HG03558 (cell line): ENCODE measurements at regions not wholly inside any gene's neighbourhood (a gene's known extent, or its start where the extent isn't known, plus 50 kb on each side); places are given as distances from the start of the nearest gene placed in this dataset.

Experiments
- ATAC-seq: cut with Tn5 transposase; IDR thresholded peaks from one replicate; pipeline ENCODE4 v1.9.1; 2021; ENCODE audit warnings: moderate number of reproducible peaks; ENCODE audit not compliant: unreplicated experiment; ENCODE audit errors: extremely low read depth

DNA sequence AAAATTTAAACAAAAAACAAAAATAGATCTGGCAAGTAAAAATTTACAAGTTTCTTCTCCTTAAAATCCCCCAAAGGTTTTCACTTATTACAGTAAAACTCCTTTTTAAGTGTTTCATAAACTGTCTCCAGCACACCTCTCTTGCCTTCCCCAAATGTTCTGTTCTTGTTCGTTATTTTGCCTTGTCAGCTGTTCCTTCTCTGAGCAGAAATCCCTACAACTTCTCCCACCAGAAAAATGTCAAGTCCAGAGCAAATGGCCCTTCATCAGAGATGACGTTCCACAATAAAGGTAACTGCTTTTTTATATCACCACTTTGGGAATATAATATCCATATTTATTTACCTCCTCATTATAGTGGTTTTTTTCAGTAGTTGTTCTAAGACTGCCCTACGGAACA is 432.1 kb downstream of the ADAM29 start:
- ATAC-seq = no peak

DNA sequence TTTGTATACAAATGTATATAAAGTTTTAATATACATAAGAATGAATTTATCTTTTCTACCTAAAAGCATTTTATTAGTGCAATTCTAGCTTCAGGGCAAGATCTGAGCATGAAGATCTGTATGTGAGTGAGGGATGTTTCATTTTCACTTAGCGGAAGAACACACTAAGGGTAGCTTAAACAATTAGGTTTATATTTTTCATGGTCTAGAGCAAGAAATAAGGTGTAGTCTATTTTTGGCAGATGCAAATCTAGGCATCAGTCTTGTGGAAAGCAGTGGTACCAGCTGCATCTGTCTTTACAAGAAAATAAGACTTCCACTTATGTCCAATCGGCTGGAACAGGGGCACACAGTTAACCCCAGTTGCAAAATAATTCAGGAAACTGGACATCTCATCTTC is 433.3 kb downstream of the ADAM29 start:
- ATAC-seq = no peak

DNA sequence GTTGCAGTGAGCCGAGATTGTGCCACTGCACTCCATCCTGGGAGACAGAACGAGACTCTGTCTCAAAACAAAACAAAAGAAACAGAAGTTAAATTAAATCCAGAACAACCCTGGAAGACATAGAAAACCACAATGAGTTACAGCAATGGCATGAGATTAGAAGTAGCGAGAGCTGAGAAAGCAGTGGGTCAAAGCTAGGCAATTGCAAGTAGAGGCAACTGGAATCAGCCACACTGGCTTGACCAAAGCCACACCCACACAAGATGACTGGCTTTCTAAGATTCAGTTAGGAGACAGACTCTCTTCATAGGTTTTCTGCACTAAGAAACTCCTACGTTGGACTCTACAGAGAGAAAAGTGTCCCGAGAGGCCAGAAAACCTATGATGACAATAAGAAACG is 443.0 kb downstream of the GPM6A start:
- ATAC-seq = no peak

DNA sequence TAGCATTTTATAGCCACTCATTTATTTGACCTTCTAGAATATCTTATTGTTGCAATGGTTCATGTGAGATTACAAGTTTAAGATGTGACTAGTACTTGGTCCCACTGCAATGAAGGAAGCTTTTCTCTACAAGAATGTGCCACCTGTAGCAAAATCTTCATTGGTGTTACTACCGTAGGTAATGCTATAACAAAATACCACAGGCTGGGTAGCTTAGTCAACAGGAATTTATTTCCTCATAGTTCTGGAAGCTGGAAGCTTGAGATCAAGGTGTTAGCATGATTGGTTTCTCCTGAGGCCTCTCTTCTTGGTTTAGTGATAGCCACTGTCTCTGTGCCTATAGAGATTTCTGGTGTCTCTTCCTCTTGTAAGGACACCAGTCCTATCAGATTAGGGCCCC is 441.0 kb downstream of the GPM6A start:
- no peak for ATAC-seq

DNA sequence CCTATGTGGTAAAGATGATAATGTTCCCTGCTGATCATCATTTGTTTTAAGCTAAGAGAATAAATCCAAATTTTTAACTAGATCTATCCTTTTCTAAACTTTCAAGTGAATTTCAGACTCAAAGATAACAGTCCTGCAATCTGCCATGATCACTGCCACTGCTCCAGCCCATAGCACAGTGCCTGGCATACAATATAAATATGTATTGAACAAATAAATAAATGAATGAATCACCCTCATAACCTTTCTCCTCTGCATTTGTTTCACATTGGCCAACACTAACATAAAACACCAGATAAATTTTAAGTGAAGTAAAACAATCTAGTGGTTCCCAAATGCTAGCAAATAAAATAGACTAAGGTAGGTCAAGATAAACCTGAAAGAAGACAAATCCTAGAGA is 439.0 kb downstream of the GPM6A start:
- no peak for ATAC-seq

DNA sequence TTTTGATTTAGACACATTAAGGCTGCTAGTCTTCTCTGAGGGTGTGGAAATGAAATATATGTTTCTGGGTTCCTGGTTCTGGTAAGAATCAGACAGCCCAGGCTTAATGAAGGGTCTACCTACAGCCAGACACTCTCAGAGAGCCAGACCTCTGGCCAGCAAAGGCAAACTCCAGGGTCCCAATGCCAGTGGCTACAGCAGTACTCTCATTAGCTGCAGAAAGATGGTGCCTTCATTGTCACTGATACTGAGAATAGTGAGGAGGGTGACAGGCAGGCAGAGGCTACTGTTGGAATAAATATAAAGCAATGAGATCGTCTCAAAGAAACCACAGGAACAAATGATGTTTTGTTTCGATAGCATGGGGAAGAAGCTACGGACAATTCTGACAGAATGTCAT is 437.6 kb downstream of the GPM6A start:
- ATAC-seq = no peak

DNA sequence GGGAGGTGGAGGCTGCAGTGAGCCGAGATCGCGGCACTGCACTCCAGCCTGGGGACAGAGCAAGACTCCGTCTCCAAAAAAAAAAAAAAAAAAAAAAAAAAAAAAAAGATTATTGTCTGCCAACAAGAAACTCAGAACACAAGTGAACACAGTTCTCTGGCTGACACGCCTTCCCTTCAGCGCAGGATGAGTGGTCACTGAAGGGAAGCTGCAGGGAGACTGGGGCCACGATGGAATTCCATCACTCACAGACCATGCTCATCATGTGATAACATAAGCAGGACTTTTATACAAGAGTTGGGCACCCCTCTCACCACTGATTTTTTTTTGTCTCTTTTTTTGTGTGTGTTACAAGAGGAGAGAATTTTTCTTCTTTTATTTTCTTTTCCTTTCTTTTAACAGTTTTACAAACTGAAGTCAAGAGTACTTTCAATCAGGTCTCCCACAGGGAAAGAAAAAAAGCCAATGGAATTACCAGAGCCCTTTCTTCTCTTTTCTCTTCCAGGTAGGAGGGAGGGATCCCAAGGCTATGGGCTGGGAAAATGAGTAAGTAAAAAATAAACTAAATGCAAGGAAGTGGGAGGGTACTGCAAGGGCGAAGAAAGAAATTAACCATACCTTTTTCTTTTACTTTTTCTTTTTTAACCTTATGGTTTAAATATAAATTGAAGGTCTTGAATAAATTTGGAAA is 435.6 kb downstream of the GPM6A start:
- no peak for ATAC-seq

DNA sequence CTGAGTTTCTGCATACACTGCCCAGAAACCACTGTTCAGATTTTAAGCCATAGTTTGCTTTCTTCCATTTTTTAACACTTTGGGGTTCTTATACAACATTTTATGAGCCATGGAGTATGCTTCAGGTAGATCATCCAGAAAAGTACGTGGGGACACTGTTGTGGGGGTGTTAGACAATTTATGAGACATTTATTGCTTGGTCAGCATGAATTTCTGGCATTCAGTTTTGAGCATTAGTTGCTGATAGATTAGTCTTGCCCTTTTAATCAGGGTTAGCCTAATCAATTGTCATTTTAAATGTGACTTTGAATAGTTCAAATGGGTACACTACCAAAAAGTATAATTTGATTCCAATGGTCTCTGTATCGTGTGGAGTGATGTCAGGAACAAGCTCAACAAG is 434.9 kb downstream of the GPM6A start:
- ATAC-seq = no peak

DNA sequence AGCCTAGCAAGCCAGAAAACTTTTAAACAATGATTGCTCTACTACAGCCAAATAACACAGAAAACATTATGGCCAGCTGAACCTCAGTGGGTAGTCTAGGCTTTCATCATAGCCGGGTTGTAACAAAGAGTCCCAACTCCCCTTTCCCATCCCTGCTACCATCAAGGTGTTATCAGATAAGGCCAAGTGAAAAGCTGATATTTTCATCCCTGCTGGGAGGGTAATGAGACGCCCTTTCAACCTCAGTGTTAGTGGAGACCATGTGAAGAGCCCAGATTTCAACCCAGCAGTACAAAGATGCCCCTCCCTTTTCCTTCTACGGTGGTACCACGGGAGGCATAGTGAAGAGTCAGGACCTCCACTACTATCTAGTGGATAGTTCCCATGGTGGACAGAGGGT is 433.7 kb downstream of the GPM6A start:
- ATAC-seq = no peak

DNA sequence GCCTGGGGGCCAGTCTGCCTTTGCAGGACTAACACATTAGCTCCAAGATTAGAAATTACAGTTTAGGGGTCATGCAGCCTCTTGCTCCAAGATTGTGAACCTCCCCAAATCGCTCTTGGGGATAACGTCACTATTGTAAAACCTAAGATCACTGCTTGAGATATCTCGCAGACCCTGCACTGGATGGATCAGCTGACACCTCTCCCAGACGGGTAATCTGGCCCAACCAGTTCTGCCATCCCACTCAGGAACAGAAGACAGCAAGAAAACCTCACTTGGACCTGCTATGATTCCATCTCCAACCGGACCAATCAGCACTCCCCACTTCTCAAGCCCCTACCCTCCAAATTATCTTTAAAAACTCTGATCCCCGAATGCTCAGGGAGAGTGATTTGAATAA is 431.2 kb downstream of the GPM6A start:
- ATAC-seq = no peak

DNA sequence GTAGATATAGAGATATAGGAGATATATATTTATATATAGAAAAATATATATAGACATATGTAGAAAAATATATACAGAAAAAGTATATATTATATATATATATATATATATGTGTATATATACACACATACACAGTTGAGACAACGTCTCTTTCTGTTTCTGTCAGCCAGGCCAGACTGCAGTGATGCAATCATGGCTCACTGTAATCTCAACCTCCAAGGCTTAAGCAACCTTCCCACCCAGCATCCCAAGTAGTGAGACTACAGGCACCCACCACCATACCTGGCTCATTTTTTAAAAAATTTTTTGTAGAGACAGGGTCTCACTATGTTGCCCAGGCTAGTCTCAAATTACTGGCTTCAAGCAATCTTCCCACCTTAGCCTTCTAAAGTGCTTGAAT is 426.3 kb downstream of the GPM6A start:
- ATAC-seq = no peak

DNA sequence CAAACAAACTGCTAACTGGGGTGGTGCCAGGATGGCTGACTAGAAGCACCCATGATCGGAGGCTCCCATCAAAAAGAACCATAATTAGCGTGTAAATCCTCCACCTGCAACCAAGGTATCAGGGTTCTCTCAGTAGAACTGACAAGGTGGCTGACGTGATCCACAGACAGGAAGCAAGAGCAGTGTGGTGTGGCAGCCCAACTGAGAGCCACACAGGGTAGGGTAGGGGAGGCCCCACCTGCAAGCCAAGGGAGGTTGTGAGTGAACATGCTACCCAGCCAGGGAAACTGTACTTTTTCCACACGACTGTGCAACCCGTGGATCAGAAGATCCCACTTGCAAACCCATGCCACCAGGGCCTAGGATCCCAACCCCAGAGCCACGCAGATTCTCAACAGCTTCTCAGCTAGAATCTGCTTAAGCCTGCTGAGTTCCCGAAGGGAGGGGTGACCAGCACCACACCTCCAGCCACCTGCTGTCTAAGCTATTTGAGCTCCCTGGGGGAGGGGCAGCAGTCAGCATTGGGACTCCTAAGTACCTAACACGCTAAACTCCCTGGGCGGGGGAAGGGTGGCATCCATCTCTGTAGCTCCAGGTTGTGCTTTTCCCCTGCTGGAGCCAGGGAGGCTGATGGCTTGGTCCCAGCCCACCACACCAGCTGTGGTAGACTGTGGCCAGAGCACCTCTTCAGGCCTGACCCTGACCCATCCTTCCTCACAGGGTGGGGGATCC is 425.1 kb downstream of the GPM6A start:
- no peak for ATAC-seq

DNA sequence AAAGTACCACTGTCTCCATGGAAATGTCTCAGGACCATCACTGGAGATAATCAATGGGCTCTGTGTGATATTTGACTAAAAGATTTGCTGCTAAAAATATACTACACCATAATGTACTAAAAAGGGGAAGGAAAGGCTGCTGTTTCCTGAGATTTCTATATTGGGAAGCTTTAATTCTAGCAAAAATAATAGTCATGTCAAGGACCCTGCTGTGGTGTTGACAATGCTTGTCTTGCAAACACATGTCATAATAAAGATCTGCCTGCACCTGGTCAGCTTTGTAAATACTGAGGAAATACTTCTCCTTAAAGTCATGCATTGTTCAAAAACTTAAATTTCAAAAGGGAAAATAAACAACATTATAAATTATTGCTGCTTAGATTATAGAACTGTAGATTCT is 417.9 kb downstream of the GPM6A start:
- no peak for ATAC-seq

DNA sequence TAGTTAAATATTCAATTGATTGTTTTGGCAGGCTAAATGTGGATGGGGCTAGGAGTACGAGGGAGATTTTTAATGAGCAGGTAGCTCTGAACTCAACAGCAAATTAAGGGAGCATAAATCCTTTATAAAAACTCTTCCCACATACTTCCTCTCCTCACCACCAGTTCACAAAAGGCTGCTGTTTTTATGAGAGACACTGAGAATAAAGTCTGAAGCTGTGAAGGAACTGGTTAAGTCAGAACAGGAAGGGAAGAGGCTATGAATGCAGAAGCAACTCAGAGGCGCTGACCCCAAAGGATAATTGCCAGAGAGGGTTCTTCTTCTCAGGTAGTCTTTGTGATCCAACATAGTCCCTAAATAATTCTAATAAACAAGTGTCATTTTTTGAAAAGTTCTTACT is 406.1 kb downstream of the GPM6A start:
- no peak for ATAC-seq

DNA sequence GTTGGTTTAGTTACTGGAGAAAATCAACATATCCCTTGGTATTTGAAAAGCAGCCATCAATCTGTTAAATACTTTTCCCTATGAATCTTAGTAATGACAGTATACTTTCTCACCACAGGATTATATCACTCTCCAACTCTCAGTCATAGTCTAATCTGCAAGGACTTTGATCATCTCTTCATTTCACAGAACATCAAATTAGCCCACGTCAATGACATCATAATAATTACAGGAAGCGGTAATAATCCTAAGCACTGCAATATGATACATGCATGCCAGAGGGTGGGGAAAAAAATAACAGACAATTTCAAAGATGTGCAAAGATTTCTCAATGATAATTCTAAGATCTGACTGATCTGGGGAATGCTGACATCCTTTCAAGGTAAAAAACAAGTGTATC is 404.1 kb downstream of the GPM6A start:
- ATAC-seq = no peak

DNA sequence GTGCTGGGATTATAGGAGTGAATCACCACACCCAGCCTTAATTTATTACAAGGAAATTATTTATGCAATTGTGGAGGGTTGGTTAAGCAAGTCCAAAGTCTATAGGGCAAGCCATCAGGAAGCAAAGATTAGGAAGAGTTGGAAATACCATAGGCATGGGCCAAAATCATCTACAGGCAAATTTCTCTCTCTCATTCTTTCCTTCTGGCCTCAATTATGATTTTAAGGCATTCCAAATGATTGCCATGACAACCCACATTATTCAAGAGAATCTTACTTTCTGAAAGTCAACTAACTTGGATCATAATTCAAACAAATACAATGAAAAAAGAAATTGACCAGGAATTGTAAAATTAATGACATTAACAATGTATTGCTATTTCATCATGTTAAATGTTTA is 400.8 kb downstream of the GPM6A start:
- ATAC-seq = no peak

DNA sequence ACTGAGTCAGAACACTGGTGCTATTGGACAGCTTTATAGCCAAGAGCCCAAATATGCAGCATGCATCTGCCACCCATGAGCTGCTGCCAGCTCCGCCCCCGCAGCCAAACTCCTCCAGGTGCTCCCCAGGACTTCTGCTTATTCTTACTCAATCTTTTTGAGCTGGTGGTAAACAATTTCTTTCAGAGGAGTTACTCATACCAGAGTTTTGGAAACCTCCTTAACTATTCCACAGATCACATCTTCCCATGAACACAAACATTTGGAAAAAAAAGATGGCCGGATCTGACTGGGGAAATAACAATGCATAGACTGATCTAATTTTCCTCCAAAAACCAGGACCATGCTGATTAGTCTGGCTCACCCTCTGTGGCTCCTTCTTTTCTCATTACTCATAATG is 399.9 kb downstream of the GPM6A start:
- no peak for ATAC-seq

DNA sequence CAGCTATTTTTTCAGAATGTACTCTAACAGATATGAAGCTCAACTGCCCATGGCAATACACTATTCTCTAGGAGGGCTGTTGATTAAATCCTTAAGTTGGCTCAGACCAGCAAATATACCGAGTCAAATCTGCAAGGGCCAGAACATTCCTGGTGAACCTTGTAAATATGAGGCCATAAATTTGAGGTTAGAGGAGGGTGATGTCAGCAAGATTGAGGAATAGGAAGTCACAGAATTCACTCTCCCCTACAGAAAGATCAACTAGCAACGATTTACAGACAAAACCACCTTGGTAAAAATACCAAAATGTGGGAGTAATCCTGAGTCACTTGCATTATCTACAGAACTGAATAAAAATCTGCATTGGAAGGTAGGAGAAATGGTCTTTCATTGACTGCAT is 399.3 kb downstream of the GPM6A start:
- ATAC-seq = no peak

DNA sequence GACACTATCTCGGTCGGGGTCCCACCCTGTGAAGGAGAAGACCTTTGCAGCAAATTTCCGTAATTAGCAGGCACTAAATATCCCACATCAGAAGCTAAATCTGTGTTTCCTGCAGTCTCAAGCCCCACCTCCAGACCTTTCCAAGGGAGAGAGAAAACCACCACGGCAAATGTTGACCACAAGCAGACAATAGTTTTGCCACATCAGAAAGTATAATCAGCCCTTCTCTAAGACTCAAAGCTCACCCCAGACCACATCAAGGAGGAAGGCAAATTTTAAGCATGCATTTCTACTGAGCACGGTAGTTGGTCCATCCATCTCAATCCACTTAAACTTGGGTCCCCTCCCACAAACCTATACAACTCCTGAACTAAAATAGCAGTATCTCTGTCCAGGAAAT is 398.5 kb downstream of the GPM6A start:
- ATAC-seq = no peak

DNA sequence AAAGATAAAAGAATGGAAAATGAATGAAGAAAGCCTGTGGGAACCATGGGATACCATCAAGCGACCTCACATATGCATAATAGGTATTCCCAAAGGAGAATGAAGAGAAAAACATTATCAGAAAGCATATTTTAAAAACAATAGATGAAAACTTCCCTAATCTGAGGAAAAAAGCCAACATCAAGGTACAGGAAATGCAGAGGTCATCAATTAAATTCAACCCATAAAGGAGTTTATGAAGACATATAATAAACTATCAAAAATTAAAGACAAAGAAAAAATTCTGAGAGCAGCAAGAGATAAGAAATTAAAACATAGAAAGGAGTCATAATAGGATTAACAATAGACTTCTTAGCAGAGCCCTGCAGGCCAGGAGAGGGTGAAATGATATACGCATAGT is 397.5 kb downstream of the GPM6A start:
- no peak for ATAC-seq

DNA sequence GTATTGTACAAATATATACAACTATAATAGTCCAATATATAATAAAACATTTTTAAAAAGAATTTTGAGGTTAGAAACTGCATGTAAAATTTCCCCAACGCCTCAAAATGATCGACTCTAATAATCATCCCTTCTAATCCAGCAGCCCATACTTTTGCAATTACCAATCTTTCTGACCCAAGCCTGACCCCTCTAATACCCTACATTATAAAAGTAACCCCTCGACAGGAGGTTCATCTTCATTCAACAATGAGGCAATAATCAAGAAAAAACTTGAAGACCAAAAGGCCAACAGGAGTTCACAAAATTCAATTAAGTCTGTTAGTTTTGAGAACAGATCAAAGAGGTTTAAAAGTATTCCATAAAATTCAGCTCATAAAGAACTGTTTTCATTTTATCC is 393.5 kb downstream of the GPM6A start:
- no peak for ATAC-seq

DNA sequence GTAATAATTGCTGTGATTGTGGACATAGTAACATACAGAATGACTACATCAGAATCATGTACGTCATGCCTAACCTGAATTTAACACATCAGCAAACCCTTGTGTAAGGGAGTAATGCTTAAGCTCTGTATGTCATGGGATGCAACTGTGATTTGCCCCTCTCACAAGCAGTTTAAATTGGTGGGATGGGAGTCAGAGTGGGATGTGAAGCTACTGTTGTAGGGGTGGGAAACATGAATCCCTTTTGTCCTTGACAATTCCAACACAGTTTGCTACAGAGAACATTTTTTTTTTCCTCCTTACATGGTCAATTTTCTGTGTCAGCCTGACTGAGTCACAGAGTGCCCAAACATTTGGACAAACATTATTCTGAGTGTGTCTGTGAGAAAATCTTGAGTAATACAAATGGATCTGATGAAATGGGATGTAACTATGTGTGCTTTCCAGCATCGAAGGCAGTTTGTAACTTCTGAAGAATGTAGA is 392.8 kb downstream of the GPM6A start:
- no peak for ATAC-seq
